ENCODE measurements at regions not wholly inside any gene's neighbourhood (a gene's known extent, or its start where the extent isn't known, plus 50 kb on each side); places are given as distances from the start of the nearest gene placed in this dataset.
A peak's percentile ranks its signal among the peaks of the same experiment; 100 is the strongest.

GRCh38 chrX:69038188-69038587 lies 127.1 kb downstream of the PJA1 start:
- H3K4me3 Mint-ChIP-seq (ENCODE audit: unreplicated experiment) = no peak overlapping the region
- H3K36me3 Mint-ChIP-seq (ENCODE audit: unreplicated experiment) = no peaks in the 10 kb centered on the region
- TF ChIP-seq CTCF (IDR thresholded peaks at IDR 0.05) = no peak
- peak overlapping the region; percentile 15 for H3K27ac Mint-ChIP-seq (ENCODE audit: unreplicated experiment)
- peaks cover 22% of the 10 kb centered on the region for H3K4me1 Mint-ChIP-seq (ENCODE audit: unreplicated experiment)
- no peaks in the 10 kb centered on the region for H3K27me3 Mint-ChIP-seq (ENCODE audit: unreplicated experiment)
- DNase-seq (ENCODE audit: extremely low spot score, unreplicated experiment) = peak; percentile 44
- peaks cover 10% of the 10 kb centered on the region for H3K9me3 Mint-ChIP-seq (ENCODE audit: unreplicated experiment)

- Mint-ChIP-seq H3K27me3 (ENCODE audit: unreplicated experiment) (no peaks in the 10 kb centered on the region), H3K9me3 (ENCODE audit: unreplicated experiment) (peaks cover 9% of the 10 kb centered on the region), H3K4me3 (ENCODE audit: unreplicated experiment) (no peak overlapping the region), H3K4me1 (ENCODE audit: unreplicated experiment) (peaks cover 22% of the 10 kb centered on the region), H3K36me3 (ENCODE audit: unreplicated experiment) (no peaks in the 10 kb centered on the region), H3K27ac (ENCODE audit: unreplicated experiment) (no peak overlapping the region)
- no peak for DNase-seq (ENCODE audit: extremely low spot score, unreplicated experiment)
- TF ChIP-seq CTCF (IDR thresholded peaks at IDR 0.05) = no peak
Observed at GRCh38 chrX:69037786-69038185, 127.5 kb downstream of the PJA1 start.

GRCh38 chrX:69036674-69037573 lies 128.3 kb downstream of the PJA1 start:
- no peaks in the 10 kb centered on the region for H3K27me3 Mint-ChIP-seq (ENCODE audit: unreplicated experiment)
- no peaks in the 10 kb centered on the region for H3K36me3 Mint-ChIP-seq (ENCODE audit: unreplicated experiment)
- peaks cover 5% of the 10 kb centered on the region for H3K9me3 Mint-ChIP-seq (ENCODE audit: unreplicated experiment)
- H3K4me1 Mint-ChIP-seq (ENCODE audit: unreplicated experiment) = peaks cover 22% of the 10 kb centered on the region
- DNase-seq (ENCODE audit: extremely low spot score, unreplicated experiment) = peak; percentile 77
- no peak overlapping the region for H3K4me3 Mint-ChIP-seq (ENCODE audit: unreplicated experiment)
- H3K27ac Mint-ChIP-seq (ENCODE audit: unreplicated experiment) = peak overlapping the region; percentile 70
- no peak for TF ChIP-seq CTCF (IDR thresholded peaks at IDR 0.05)

GRCh38 chrX:69034451-69034850 lies 130.8 kb downstream of the PJA1 start:
- H3K4me3 Mint-ChIP-seq (ENCODE audit: unreplicated experiment) = no peak overlapping the region
- peak; percentile 49 for DNase-seq (ENCODE audit: extremely low spot score, unreplicated experiment)
- no peak overlapping the region for H3K27ac Mint-ChIP-seq (ENCODE audit: unreplicated experiment)
- peaks cover 22% of the 10 kb centered on the region for H3K4me1 Mint-ChIP-seq (ENCODE audit: unreplicated experiment)
- no peaks in the 10 kb centered on the region for H3K27me3 Mint-ChIP-seq (ENCODE audit: unreplicated experiment)
- no peak for TF ChIP-seq CTCF (IDR thresholded peaks at IDR 0.05)
- H3K9me3 Mint-ChIP-seq (ENCODE audit: unreplicated experiment) = peaks cover 5% of the 10 kb centered on the region
- H3K36me3 Mint-ChIP-seq (ENCODE audit: unreplicated experiment) = no peaks in the 10 kb centered on the region

- Mint-ChIP-seq H3K4me1 (ENCODE audit: unreplicated experiment) (peaks cover 20% of the 10 kb centered on the region), H3K36me3 (ENCODE audit: unreplicated experiment) (no peaks in the 10 kb centered on the region)
Observed at GRCh38 chrX:69033936-69034335, 131.3 kb downstream of the PJA1 start.

More at GRCh38 chrX:69033936-69034335, 131.3 kb downstream of the PJA1 start:
- no peak overlapping the region for H3K4me3 Mint-ChIP-seq (ENCODE audit: unreplicated experiment)
- DNase-seq (ENCODE audit: extremely low spot score, unreplicated experiment) = peak; percentile 72
- H3K27me3 Mint-ChIP-seq (ENCODE audit: unreplicated experiment) = no peaks in the 10 kb centered on the region
- H3K9me3 Mint-ChIP-seq (ENCODE audit: unreplicated experiment) = peaks cover 5% of the 10 kb centered on the region
- no peak for TF ChIP-seq CTCF (IDR thresholded peaks at IDR 0.05)
- H3K27ac Mint-ChIP-seq (ENCODE audit: unreplicated experiment) = no peak overlapping the region
